ENCODE measurements at regions not wholly inside any gene's neighbourhood (a gene's known extent, or its start where the extent isn't known, plus 50 kb on each side); places are given as distances from the start of the nearest gene placed in this dataset.
A peak's percentile ranks its signal among the peaks of the same experiment; 100 is the strongest.

DNA sequence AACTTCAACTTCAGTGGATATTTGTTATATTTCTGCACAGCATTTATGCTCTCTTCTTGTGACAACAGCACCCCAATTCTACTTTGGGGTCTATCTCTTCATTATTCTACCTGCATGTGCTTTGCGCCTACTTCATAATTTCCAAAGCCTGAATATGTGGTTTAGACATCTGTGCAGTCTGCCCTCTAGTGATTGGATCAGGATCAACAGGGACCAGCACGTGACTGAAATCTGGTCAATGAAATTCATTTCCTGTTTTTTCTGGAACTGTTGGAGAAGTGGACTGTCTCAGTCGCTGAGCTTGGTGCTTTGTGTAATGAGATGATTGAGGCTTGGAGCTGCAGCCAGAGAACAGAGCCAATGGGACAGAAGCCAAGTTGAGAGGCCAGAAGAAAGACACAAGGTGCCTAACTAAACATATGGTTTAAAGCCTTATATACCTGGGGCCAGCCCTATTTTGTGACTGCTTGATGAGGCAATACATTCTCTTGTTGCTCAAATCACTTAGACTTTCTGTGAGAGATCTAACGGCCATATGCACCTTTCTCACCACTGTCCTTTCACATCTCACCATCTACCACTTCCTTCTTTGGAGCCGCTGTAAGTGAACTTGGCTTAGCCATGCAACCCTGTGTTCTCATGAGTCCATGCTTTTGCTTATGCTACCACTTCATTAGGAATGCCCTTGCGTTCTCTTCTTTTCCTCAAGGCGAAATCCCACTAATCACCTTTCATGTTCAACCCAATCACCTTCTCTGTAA is 68.8 kb upstream of the PPP2R2B start:
- Histone ChIP-seq H2AFZ (ENCODE audit: low read depth, low read length, poor library complexity, severe bottlenecking) (peak overlapping the region; percentile 48), H3K4me2 (ENCODE audit: low read length) (no peak overlapping the region), H3K9ac (ENCODE audit: low read length) (no peak overlapping the region), H3K9me3 (ENCODE audit: control insufficient read depth in 1 of 2, insufficient read depth in 1 of 2, low read depth in 1 of 2, low read length in 2 of 2) (no peaks in the 10 kb centered on the region), H3K27me3 (ENCODE audit: insufficient read depth, low read length) (no peaks in the 10 kb centered on the region), H4K20me1 (ENCODE audit: insufficient read depth) (no peaks in the 10 kb centered on the region), H3K79me2 (ENCODE audit: insufficient read depth, low read length) (no peaks in the 10 kb centered on the region), H3K4me3 (replicated peaks in 1 of 2; ENCODE audit: low read depth in 1 of 2, low read length in 2 of 2) (no peak overlapping the region), H3K4me1 (ENCODE audit: control insufficient read depth in 1 of 2, insufficient read depth in 2 of 2, low read length in 2 of 2) (no peaks in the 10 kb centered on the region), H3K27ac (ENCODE audit: low read depth, low read length) (no peak overlapping the region), H3K36me3 (ENCODE audit: control insufficient read depth in 1 of 2, insufficient read depth in 2 of 2, low read length in 2 of 2) (no peaks in the 10 kb centered on the region), H3K9me2 (ENCODE audit: insufficient read depth) (no peaks in the 10 kb centered on the region)
- RAD21 ChIA-PET (ENCODE audit: low non-redundant PET in 1 of 2, low total read pairs in 2 of 2, uncharacterized antibody in 2 of 2, unreplicated experiment in 2 of 2) = no interaction called here
- peak; percentile 35; the same call in 1 of the 2 replicates for TF ChIP-seq CBX3 (IDR thresholded peaks at IDR 0.05; ENCODE audit: low read depth)
- TF ChIP-seq, protein P1, sequence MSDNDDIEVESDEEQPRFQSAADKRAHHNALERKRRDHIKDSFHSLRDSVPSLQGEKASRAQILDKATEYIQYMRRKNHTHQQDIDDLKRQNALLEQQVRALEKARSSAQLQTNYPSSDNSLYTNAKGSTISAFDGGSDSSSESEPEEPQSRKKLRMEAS (IDR thresholded peaks at IDR 0.05) = peak; percentile 44; the same call in 1 of the 2 replicates
- TF ChIP-seq RAD21 (IDR thresholded peaks at IDR 0.05; ENCODE audit: low read depth) = peak; percentile 50
- TF ChIP-seq, protein P2, sequence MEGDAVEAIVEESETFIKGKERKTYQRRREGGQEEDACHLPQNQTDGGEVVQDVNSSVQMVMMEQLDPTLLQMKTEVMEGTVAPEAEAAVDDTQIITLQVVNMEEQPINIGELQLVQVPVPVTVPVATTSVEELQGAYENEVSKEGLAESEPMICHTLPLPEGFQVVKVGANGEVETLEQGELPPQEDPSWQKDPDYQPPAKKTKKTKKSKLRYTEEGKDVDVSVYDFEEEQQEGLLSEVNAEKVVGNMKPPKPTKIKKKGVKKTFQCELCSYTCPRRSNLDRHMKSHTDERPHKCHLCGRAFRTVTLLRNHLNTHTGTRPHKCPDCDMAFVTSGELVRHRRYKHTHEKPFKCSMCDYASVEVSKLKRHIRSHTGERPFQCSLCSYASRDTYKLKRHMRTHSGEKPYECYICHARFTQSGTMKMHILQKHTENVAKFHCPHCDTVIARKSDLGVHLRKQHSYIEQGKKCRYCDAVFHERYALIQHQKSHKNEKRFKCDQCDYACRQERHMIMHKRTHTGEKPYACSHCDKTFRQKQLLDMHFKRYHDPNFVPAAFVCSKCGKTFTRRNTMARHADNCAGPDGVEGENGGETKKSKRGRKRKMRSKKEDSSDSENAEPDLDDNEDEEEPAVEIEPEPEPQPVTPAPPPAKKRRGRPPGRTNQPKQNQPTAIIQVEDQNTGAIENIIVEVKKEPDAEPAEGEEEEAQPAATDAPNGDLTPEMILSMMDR (IDR thresholded peaks at IDR 0.05 in 2 of 3, conservative IDR thresholded peaks at IDR 0.05 in 1 of 3; ENCODE audit: borderline replicate concordance in 1 of 3, insufficient read depth in 1 of 3, low read depth in 2 of 3, low read length in 2 of 3) = peak; percentile 27 to 65 (median 45); a peak in 4 of 6 replicates
- TF ChIP-seq EGR1 (IDR thresholded peaks at IDR 0.05; ENCODE audit: low read depth) = no peak
- no peak for TF ChIP-seq ZFX (IDR thresholded peaks at IDR 0.05)
- CTCF ChIA-PET = interaction anchor here (0.7 kb wide), 1 partner anchor 405 kb away, joined by 4 read pairs; no protein-coding TSS in a partner anchor
- ATAC-seq = peak; percentile 77
- DNase-seq (ENCODE audit: low read depth, low spot score) = peak; percentile 16
- no TSS peak for BruUV-seq (replicated peaks)
- POLR2A ChIA-PET = no interaction called here
- intact Hi-C loops (cut with micrococcal nuclease) = loop anchor here (5.0 kb wide), 1 partner anchor 405 kb away; no protein-coding TSS in a partner anchor

DNA sequence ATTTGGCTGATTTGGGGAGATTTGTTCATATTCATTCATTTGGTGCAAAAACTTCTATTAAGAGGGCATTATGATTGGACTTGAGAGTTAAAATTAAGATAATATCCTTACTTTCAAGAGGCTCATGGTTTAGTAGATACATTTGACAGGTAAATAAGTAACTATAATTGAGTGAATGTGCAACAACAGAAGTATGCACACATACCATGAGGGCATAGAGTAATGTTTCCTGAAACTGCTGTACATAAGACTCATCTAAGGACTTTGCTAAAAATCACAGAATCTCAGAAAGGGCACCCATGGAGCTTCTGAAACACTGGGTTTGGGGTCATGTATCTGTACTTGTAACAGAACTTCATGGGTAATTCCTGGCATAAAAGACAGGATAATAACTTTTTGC is 70.1 kb upstream of the PPP2R2B start:
- Histone ChIP-seq H3K4me3 (replicated peaks in 1 of 2; ENCODE audit: low read depth in 1 of 2, low read length in 2 of 2) (no peak overlapping the region), H3K4me2 (ENCODE audit: low read length) (no peak overlapping the region), H3K36me3 (ENCODE audit: control insufficient read depth in 1 of 2, insufficient read depth in 2 of 2, low read length in 2 of 2) (no peaks in the 10 kb centered on the region), H3K79me2 (ENCODE audit: insufficient read depth, low read length) (no peaks in the 10 kb centered on the region), H2AFZ (ENCODE audit: low read depth, low read length, poor library complexity, severe bottlenecking) (no peak overlapping the region), H3K9ac (ENCODE audit: low read length) (no peak overlapping the region), H3K27ac (ENCODE audit: low read depth, low read length) (no peak overlapping the region), H4K20me1 (ENCODE audit: insufficient read depth) (no peaks in the 10 kb centered on the region), H3K4me1 (ENCODE audit: control insufficient read depth in 1 of 2, insufficient read depth in 2 of 2, low read length in 2 of 2) (no peaks in the 10 kb centered on the region), H3K9me2 (ENCODE audit: insufficient read depth) (no peaks in the 10 kb centered on the region), H3K27me3 (ENCODE audit: insufficient read depth, low read length) (peaks cover 4% of the 10 kb centered on the region; the same call in 1 of the 2 replicates), H3K9me3 (ENCODE audit: control insufficient read depth in 1 of 2, insufficient read depth in 1 of 2, low read depth in 1 of 2, low read length in 2 of 2) (no peaks in the 10 kb centered on the region)
- ChIA-PET POLR2A (no interaction called here), CTCF (no interaction called here), RAD21 (ENCODE audit: low non-redundant PET in 1 of 2, low total read pairs in 2 of 2, uncharacterized antibody in 2 of 2, unreplicated experiment in 2 of 2) (no interaction called here)
- DNase-seq (ENCODE audit: low read depth, low spot score) (no peak), ATAC-seq (no peak)
- no TSS peak for BruUV-seq (replicated peaks)
- intact Hi-C loops (cut with micrococcal nuclease) = loop anchor here (5.0 kb wide), 1 partner anchor 406 kb away; no protein-coding TSS in a partner anchor
- no peak for TF ChIP-seq ZNF274 (IDR thresholded peaks at IDR 0.05; ENCODE audit: low read depth, low read length)
- no peak for TF ChIP-seq POLR2AphosphoS5 (IDR thresholded peaks at IDR 0.05; ENCODE audit: low read depth, low read length)
- TF ChIP-seq, protein P3, sequence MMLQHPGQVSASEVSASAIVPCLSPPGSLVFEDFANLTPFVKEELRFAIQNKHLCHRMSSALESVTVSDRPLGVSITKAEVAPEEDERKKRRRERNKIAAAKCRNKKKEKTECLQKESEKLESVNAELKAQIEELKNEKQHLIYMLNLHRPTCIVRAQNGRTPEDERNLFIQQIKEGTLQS (IDR thresholded peaks at IDR 0.05) = no peak
- TF ChIP-seq EGR1 (IDR thresholded peaks at IDR 0.05; ENCODE audit: low read depth) = no peak
- TF ChIP-seq CEBPB (IDR thresholded peaks at IDR 0.05; ENCODE audit: low read depth) = no peak
- no peak for TF ChIP-seq SP1 (IDR thresholded peaks at IDR 0.05; ENCODE audit: low read depth)
- TF ChIP-seq, protein P4, sequence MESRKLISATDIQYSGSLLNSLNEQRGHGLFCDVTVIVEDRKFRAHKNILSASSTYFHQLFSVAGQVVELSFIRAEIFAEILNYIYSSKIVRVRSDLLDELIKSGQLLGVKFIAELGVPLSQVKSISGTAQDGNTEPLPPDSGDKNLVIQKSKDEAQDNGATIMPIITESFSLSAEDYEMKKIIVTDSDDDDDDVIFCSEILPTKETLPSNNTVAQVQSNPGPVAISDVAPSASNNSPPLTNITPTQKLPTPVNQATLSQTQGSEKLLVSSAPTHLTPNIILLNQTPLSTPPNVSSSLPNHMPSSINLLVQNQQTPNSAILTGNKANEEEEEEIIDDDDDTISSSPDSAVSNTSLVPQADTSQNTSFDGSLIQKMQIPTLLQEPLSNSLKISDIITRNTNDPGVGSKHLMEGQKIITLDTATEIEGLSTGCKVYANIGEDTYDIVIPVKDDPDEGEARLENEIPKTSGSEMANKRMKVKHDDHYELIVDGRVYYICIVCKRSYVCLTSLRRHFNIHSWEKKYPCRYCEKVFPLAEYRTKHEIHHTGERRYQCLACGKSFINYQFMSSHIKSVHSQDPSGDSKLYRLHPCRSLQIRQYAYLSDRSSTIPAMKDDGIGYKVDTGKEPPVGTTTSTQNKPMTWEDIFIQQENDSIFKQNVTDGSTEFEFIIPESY (IDR thresholded peaks at IDR 0.05; ENCODE audit: extremely low read depth, insufficient replicate concordance, low read length) = no peak
- no peak for TF ChIP-seq EZH2phosphoT487 (IDR thresholded peaks at IDR 0.05; ENCODE audit: borderline replicate concordance)
- TF ChIP-seq, protein P1 (IDR thresholded peaks at IDR 0.05) = no peak
